ENCODE measurements at regions not wholly inside any gene's neighbourhood (a gene's known extent, or its start where the extent isn't known, plus 50 kb on each side); places are given as distances from the start of the nearest gene placed in this dataset.
A peak's percentile ranks its signal among the peaks of the same experiment; 100 is the strongest.

GRCh38 chr3:25883492-25883891, 93.6 kb downstream of the OXSM start:
- no peaks in the 10 kb centered on the region for H3K9me3 Mint-ChIP-seq
- no peaks in the 10 kb centered on the region for H3K4me1 Mint-ChIP-seq
- H3K4me3 Mint-ChIP-seq = no peak overlapping the region
- no peaks in the 10 kb centered on the region for H3K36me3 Mint-ChIP-seq
- H3K27ac Mint-ChIP-seq = no peak overlapping the region
- H3K27me3 Mint-ChIP-seq = no peaks in the 10 kb centered on the region
- ATAC-seq (replicated peaks) (no peak), DNase-seq (no peak)

GRCh38 chr3:25884981-25885380, 95.1 kb downstream of the OXSM start:
- H3K4me3 Mint-ChIP-seq = no peak overlapping the region
- no peaks in the 10 kb centered on the region for H3K4me1 Mint-ChIP-seq
- H3K27me3 Mint-ChIP-seq = no peaks in the 10 kb centered on the region
- DNase-seq (no peak), ATAC-seq (replicated peaks) (no peak)
- H3K9me3 Mint-ChIP-seq = no peaks in the 10 kb centered on the region
- H3K36me3 Mint-ChIP-seq = no peaks in the 10 kb centered on the region
- H3K27ac Mint-ChIP-seq = no peak overlapping the region

GRCh38 chr3:25885544-25885943, 95.7 kb downstream of the OXSM start:
- no peaks in the 10 kb centered on the region for H3K36me3 Mint-ChIP-seq
- no peaks in the 10 kb centered on the region for H3K4me1 Mint-ChIP-seq
- ATAC-seq (replicated peaks) (no peak), DNase-seq (no peak)
- H3K27me3 Mint-ChIP-seq = no peaks in the 10 kb centered on the region
- H3K27ac Mint-ChIP-seq = no peak overlapping the region
- no peaks in the 10 kb centered on the region for H3K9me3 Mint-ChIP-seq
- no peak overlapping the region for H3K4me3 Mint-ChIP-seq

- no peaks in the 10 kb centered on the region for H3K9me3 Mint-ChIP-seq
- H3K4me3 Mint-ChIP-seq = no peak overlapping the region
- ATAC-seq (replicated peaks) = no peak
Measured at GRCh38 chr3:25887907-25888306, 98.0 kb downstream of the OXSM start.

GRCh38 chr3:25888892-25889524, 99.1 kb downstream of the OXSM start:
- Mint-ChIP-seq H3K27ac (no peak overlapping the region), H3K27me3 (no peaks in the 10 kb centered on the region), H3K9me3 (no peaks in the 10 kb centered on the region), H3K4me3 (no peak overlapping the region), H3K4me1 (no peaks in the 10 kb centered on the region), H3K36me3 (no peaks in the 10 kb centered on the region)
- ATAC-seq (replicated peaks) (no peak), DNase-seq (no peak)

More at GRCh38 chr3:25887907-25888306, 98.0 kb downstream of the OXSM start:
- no peak for DNase-seq
- H3K27ac Mint-ChIP-seq = no peak overlapping the region
- no peaks in the 10 kb centered on the region for H3K27me3 Mint-ChIP-seq
- H3K4me1 Mint-ChIP-seq = no peaks in the 10 kb centered on the region
- H3K36me3 Mint-ChIP-seq = no peaks in the 10 kb centered on the region

- Mint-ChIP-seq H3K36me3 (no peaks in the 10 kb centered on the region), H3K4me1 (no peaks in the 10 kb centered on the region), H3K27me3 (no peaks in the 10 kb centered on the region), H3K9me3 (no peaks in the 10 kb centered on the region), H3K4me3 (no peak overlapping the region), H3K27ac (no peak overlapping the region)
- DNase-seq (no peak), ATAC-seq (replicated peaks) (no peak)
Measured at GRCh38 chr3:25889525-25889917, 99.6 kb downstream of the OXSM start.

GRCh38 chr3:25894101-25894500, 104.2 kb downstream of the OXSM start:
- Mint-ChIP-seq H3K4me1 (no peaks in the 10 kb centered on the region), H3K27ac (no peak overlapping the region), H3K27me3 (no peaks in the 10 kb centered on the region), H3K9me3 (no peaks in the 10 kb centered on the region), H3K36me3 (no peaks in the 10 kb centered on the region), H3K4me3 (no peak overlapping the region)
- no peak for DNase-seq
- ATAC-seq (replicated peaks) = no peak

GRCh38 chr3:25895031-25895430, 105.1 kb downstream of the OXSM start:
- no peak overlapping the region for H3K4me3 Mint-ChIP-seq
- H3K27me3 Mint-ChIP-seq = no peaks in the 10 kb centered on the region
- DNase-seq (no peak), ATAC-seq (replicated peaks) (no peak)
- no peak overlapping the region for H3K27ac Mint-ChIP-seq
- H3K4me1 Mint-ChIP-seq = no peaks in the 10 kb centered on the region
- H3K9me3 Mint-ChIP-seq = no peaks in the 10 kb centered on the region
- H3K36me3 Mint-ChIP-seq = no peaks in the 10 kb centered on the region

GRCh38 chr3:25895443-25895842, 105.6 kb downstream of the OXSM start:
- H3K27ac Mint-ChIP-seq = no peak overlapping the region
- no peaks in the 10 kb centered on the region for H3K36me3 Mint-ChIP-seq
- H3K9me3 Mint-ChIP-seq = no peaks in the 10 kb centered on the region
- H3K4me3 Mint-ChIP-seq = no peak overlapping the region
- no peaks in the 10 kb centered on the region for H3K27me3 Mint-ChIP-seq
- no peaks in the 10 kb centered on the region for H3K4me1 Mint-ChIP-seq
- ATAC-seq (replicated peaks) (no peak), DNase-seq (no peak)

GRCh38 chr3:25897019-25897418, 107.1 kb downstream of the OXSM start:
- H3K36me3 Mint-ChIP-seq = no peaks in the 10 kb centered on the region
- no peaks in the 10 kb centered on the region for H3K9me3 Mint-ChIP-seq
- no peak overlapping the region for H3K4me3 Mint-ChIP-seq
- ATAC-seq (replicated peaks) (no peak), DNase-seq (no peak)
- H3K27me3 Mint-ChIP-seq = no peaks in the 10 kb centered on the region
- no peak overlapping the region for H3K27ac Mint-ChIP-seq
- no peaks in the 10 kb centered on the region for H3K4me1 Mint-ChIP-seq

GRCh38 chr3:25899352-25900101, 109.6 kb downstream of the OXSM start:
- Mint-ChIP-seq H3K4me3 (no peak overlapping the region), H3K36me3 (no peaks in the 10 kb centered on the region), H3K4me1 (no peaks in the 10 kb centered on the region), H3K27me3 (no peaks in the 10 kb centered on the region), H3K27ac (no peak overlapping the region), H3K9me3 (no peaks in the 10 kb centered on the region)
- no peak for ATAC-seq (replicated peaks)
- no peak for DNase-seq

- no peaks in the 10 kb centered on the region for H3K36me3 Mint-ChIP-seq
- H3K4me1 Mint-ChIP-seq = no peaks in the 10 kb centered on the region
- no peaks in the 10 kb centered on the region for H3K9me3 Mint-ChIP-seq
- no peak for ATAC-seq (replicated peaks)
- no peaks in the 10 kb centered on the region for H3K27me3 Mint-ChIP-seq
- no peak for DNase-seq
- H3K4me3 Mint-ChIP-seq = no peak overlapping the region
- no peak overlapping the region for H3K27ac Mint-ChIP-seq
Measured at GRCh38 chr3:25900161-25900560, 110.3 kb downstream of the OXSM start.

GRCh38 chr3:25901796-25902195, 111.9 kb downstream of the OXSM start:
- Mint-ChIP-seq H3K9me3 (no peaks in the 10 kb centered on the region), H3K27me3 (no peaks in the 10 kb centered on the region), H3K27ac (no peak overlapping the region), H3K36me3 (no peaks in the 10 kb centered on the region), H3K4me3 (no peak overlapping the region), H3K4me1 (no peaks in the 10 kb centered on the region)
- no peak for ATAC-seq (replicated peaks)
- no peak for DNase-seq

GRCh38 chr3:25902586-25902985, 112.7 kb downstream of the OXSM start:
- ATAC-seq (replicated peaks) (no peak), DNase-seq (no peak)
- Mint-ChIP-seq H3K27me3 (no peaks in the 10 kb centered on the region), H3K9me3 (no peaks in the 10 kb centered on the region), H3K36me3 (no peaks in the 10 kb centered on the region), H3K4me1 (no peaks in the 10 kb centered on the region), H3K27ac (no peak overlapping the region), H3K4me3 (no peak overlapping the region)

- no peaks in the 10 kb centered on the region for H3K9me3 Mint-ChIP-seq
- no peaks in the 10 kb centered on the region for H3K27me3 Mint-ChIP-seq
- ATAC-seq (replicated peaks) (peak in 1 of 2 donors; percentile 29), DNase-seq (no peak)
- no peak overlapping the region for H3K27ac Mint-ChIP-seq
- H3K4me1 Mint-ChIP-seq = no peaks in the 10 kb centered on the region
- no peak overlapping the region for H3K4me3 Mint-ChIP-seq
- H3K36me3 Mint-ChIP-seq = no peaks in the 10 kb centered on the region
Measured at GRCh38 chr3:25903371-25904129, 113.7 kb downstream of the OXSM start.
